OCI-LY3 (cell line): ENCODE measurements at regions not wholly inside any gene's neighbourhood (a gene's known extent, or its start where the extent isn't known, plus 50 kb on each side); places are given as distances from the start of the nearest gene placed in this dataset.

Experiments used
- H2AFZ ChIP-seq: fragments of 200-600, 300-600 bp; shearing (Covaris generic); 2 replicates; pipeline ENCODE4 v1.6.0; 2014; ENCODE audit warnings: antibody characterized with exemption, low read depth, low read length
- H3K27ac ChIP-seq: fragments of 200-600, 300-600 bp; sonication (generic); 2 replicates; pipeline ENCODE4 v1.5.1; 2014; ENCODE audit warnings: mild to moderate bottlenecking, low read length, moderate library complexity, mixed read lengths
- H3K27me3 ChIP-seq: fragments of 200-600, 300-600 bp; sonication (generic); 2 replicates; pipeline ENCODE4 v1.6.1; 2014; ENCODE audit warnings: low read depth, low read length, mixed read lengths
- H3K36me3 ChIP-seq: fragments of 200-600, 300-600 bp; sonication (generic); replicated peaks from 2 replicates; pipeline ENCODE3; 2014; ENCODE audit warnings: low read depth, low read length, mixed read lengths
- H3K4me1 ChIP-seq: fragments of 300-600, 200-600 bp; sonication (generic); 2 replicates; pipeline ENCODE4 v1.6.1; 2014; ENCODE audit warnings: low read length, mixed read lengths
- H3K4me2 ChIP-seq: fragments of 200-600, 300-600 bp; sonication (generic); 2 replicates; pipeline ENCODE4 v1.6.1; 2014; ENCODE audit warnings: low read length, mixed read lengths
- H3K4me3 ChIP-seq: fragments of 300-600, 200-600 bp; sonication (generic); 2 replicates; pipeline ENCODE4 v1.5.1; 2014; ENCODE audit warnings: antibody characterized with exemption, mild to moderate bottlenecking, low read length, moderate library complexity
- H3K79me2 ChIP-seq: fragments of 300-600, 200-600 bp; shearing (Covaris generic); 2 replicates; pipeline ENCODE4 v1.6.1; 2014; ENCODE audit warnings: mild to moderate bottlenecking, low read length, mixed read lengths
- H3K9ac ChIP-seq: fragments of 300-600, 200-600 bp; shearing (Covaris generic); 2 replicates; pipeline ENCODE4 v1.6.0; 2014; ENCODE audit warnings: mild to moderate bottlenecking, low read length, moderate library complexity
- H3K9me3 ChIP-seq: fragments of 200-600, 300-600 bp; shearing (Covaris generic); 2 replicates; pipeline ENCODE4 v1.6.1; 2014; ENCODE audit warnings: low read length, mixed read lengths; ENCODE audit not compliant: insufficient read depth
- H4K20me1 ChIP-seq: fragments of 200-600, 300-600 bp; sonication (generic); 2 replicates; pipeline ENCODE4 v1.6.1; 2016; ENCODE audit warnings: low read length, mixed read lengths; ENCODE audit not compliant: insufficient read depth
- EZH2phosphoT487 ChIP-seq: fragments of 200-600 bp; shearing (Covaris generic); IDR thresholded peaks from 2 replicates; pipeline ENCODE4 v1.6.1; 2018; ENCODE audit warnings: antibody characterized with exemption, mixed run types, low read depth
- TF ChIP-seq, protein P1 (sequence below): fragments of 200-600, 300-600 bp; sonication (generic); IDR thresholded peaks from 2 replicates; pipeline ENCODE4 v1.5.1; 2014; ENCODE audit warnings: antibody characterized with exemption, low read length, low read depth

DNA sequence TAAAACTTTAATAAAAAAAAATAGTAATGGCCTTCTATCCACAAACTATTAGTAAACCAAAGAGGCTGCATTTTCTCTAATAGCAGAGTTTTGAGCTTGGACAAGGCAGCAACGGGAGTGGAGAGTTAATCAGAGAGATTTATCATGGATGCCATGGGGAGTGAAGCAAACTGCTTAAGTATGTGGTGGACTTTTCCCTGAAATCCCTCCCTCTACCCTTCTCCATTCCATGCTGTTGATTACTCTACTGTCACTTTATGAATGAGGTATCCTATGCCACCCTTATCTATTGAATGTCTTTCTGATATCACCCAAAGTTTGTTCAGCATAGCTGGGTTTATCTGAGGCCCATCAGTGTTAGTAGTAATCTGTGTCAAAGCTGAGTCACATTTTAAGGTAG lies 335.6 kb upstream of the TRAM1L1 start:
- Histone ChIP-seq H3K9ac (no peak overlapping the region), H3K4me2 (no peak overlapping the region), H3K79me2 (no peaks in the 10 kb centered on the region), H3K36me3 (no peaks in the 10 kb centered on the region), H4K20me1 (no peaks in the 10 kb centered on the region), H3K27ac (no peak overlapping the region), H3K4me3 (no peak overlapping the region), H3K27me3 (no peaks in the 10 kb centered on the region), H3K9me3 (no peaks in the 10 kb centered on the region), H3K4me1 (no peaks in the 10 kb centered on the region), H2AFZ (no peak overlapping the region)
- TF ChIP-seq, protein P1, sequence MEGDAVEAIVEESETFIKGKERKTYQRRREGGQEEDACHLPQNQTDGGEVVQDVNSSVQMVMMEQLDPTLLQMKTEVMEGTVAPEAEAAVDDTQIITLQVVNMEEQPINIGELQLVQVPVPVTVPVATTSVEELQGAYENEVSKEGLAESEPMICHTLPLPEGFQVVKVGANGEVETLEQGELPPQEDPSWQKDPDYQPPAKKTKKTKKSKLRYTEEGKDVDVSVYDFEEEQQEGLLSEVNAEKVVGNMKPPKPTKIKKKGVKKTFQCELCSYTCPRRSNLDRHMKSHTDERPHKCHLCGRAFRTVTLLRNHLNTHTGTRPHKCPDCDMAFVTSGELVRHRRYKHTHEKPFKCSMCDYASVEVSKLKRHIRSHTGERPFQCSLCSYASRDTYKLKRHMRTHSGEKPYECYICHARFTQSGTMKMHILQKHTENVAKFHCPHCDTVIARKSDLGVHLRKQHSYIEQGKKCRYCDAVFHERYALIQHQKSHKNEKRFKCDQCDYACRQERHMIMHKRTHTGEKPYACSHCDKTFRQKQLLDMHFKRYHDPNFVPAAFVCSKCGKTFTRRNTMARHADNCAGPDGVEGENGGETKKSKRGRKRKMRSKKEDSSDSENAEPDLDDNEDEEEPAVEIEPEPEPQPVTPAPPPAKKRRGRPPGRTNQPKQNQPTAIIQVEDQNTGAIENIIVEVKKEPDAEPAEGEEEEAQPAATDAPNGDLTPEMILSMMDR, result no peak
- no peak for TF ChIP-seq EZH2phosphoT487

DNA sequence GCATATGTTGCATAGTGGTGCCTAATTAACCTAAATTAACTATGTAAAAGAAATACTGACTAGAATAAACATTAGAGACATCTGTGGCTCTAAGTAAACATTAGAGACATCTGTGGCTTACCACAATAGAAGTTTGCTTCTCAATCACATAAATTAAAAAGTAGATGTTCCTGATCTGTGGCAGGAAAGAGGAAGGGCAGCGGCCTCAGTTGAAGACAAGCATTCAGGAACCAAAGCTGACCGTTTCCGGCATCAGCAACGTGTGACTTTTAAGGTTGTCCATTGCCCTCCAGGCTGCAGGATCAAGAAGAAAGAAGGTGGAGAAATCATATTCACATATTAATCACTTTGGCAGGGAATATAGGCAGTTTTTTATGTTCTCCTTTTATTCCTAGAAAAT lies 336.3 kb upstream of the TRAM1L1 start:
- H3K27me3 ChIP-seq, result no peaks in the 10 kb centered on the region
- no peak overlapping the region for H3K4me3 ChIP-seq
- H3K36me3 ChIP-seq, result no peaks in the 10 kb centered on the region
- no peaks in the 10 kb centered on the region for H4K20me1 ChIP-seq
- TF ChIP-seq, protein P1, result no peak
- TF ChIP-seq EZH2phosphoT487, result no peak
- no peaks in the 10 kb centered on the region for H3K79me2 ChIP-seq
- H3K27ac ChIP-seq, result no peak overlapping the region
- no peaks in the 10 kb centered on the region for H3K9me3 ChIP-seq
- H3K4me2 ChIP-seq, result no peak overlapping the region
- H2AFZ ChIP-seq, result no peak overlapping the region
- no peaks in the 10 kb centered on the region for H3K4me1 ChIP-seq
- H3K9ac ChIP-seq, result no peak overlapping the region

DNA sequence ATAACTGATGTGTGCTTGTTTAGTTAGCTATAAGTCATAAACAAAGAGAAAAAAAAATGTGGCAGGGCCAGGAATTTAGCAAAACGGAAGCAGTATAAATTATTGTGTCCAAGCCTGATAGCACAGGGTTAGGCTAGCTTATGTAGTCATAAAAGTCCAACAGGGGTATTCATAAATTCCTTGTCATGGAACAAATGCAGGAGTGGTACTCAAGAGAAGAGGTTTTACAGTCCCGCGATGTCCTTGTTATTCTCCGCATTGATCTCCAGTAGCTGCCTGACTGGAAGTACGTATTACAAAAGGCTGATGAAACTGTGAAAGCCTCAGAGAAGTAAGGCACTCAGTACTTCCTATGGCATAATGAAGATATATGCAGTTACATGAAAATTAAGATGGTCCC lies 336.9 kb upstream of the TRAM1L1 start:
- H3K4me1 ChIP-seq, result no peaks in the 10 kb centered on the region
- no peaks in the 10 kb centered on the region for H3K27me3 ChIP-seq
- H3K9me3 ChIP-seq, result no peaks in the 10 kb centered on the region
- no peaks in the 10 kb centered on the region for H3K79me2 ChIP-seq
- no peak overlapping the region for H3K4me3 ChIP-seq
- no peak overlapping the region for H3K4me2 ChIP-seq
- no peaks in the 10 kb centered on the region for H4K20me1 ChIP-seq
- H3K27ac ChIP-seq, result no peak overlapping the region
- no peaks in the 10 kb centered on the region for H3K36me3 ChIP-seq
- TF ChIP-seq, protein P1, result no peak
- TF ChIP-seq EZH2phosphoT487, result no peak
- H3K9ac ChIP-seq, result no peak overlapping the region
- H2AFZ ChIP-seq, result no peak overlapping the region

GRCh38 chr4:117425636-117426035 lies 340.3 kb upstream of the TRAM1L1 start:
- Histone ChIP-seq H3K4me3 (no peak overlapping the region), H3K4me2 (no peak overlapping the region)
- TF ChIP-seq, protein P1, result no peak
- no peak for TF ChIP-seq EZH2phosphoT487

More at GRCh38 chr4:117425636-117426035, 340.3 kb upstream of the TRAM1L1 start:
- H3K9ac ChIP-seq, result no peak overlapping the region
- no peak overlapping the region for H3K27ac ChIP-seq
- no peaks in the 10 kb centered on the region for H3K9me3 ChIP-seq
- H3K36me3 ChIP-seq, result no peaks in the 10 kb centered on the region
- no peaks in the 10 kb centered on the region for H4K20me1 ChIP-seq
- no peaks in the 10 kb centered on the region for H3K79me2 ChIP-seq
- no peaks in the 10 kb centered on the region for H3K27me3 ChIP-seq
- no peaks in the 10 kb centered on the region for H3K4me1 ChIP-seq
- no peak overlapping the region for H2AFZ ChIP-seq
